Right kidney (tissue), 1 donor: ENCODE measurements at regions not wholly inside any gene's neighbourhood (a gene's known extent, or its start where the extent isn't known, plus 50 kb on each side); places are given as distances from the start of the nearest gene placed in this dataset.

Experiments
- DNase-seq: peaks from one replicate; pipeline ENCODE4 v3.0.0-alpha.2; 2016

GRCh38 chr10:35769795-35770194 is 127.7 kb upstream of the FZD8 start:
- DNase-seq, result no peak

GRCh38 chr10:35768731-35769130 is 126.6 kb upstream of the FZD8 start:
- no peak for DNase-seq

- DNase-seq, result no peak
Observed at GRCh38 chr10:35768011-35768410, 125.9 kb upstream of the FZD8 start.

GRCh38 chr10:35765996-35766395 is 123.9 kb upstream of the FZD8 start:
- DNase-seq, result no peak

- DNase-seq, result peak; percentile 49
Observed at GRCh38 chr10:35765066-35765527, 123.0 kb upstream of the FZD8 start.

- no peak for DNase-seq
Observed at GRCh38 chr10:35762311-35763030, 120.4 kb upstream of the FZD8 start.

GRCh38 chr10:35758076-35758475 is 116.0 kb upstream of the FZD8 start:
- no peak for DNase-seq

- DNase-seq, result no peak
Observed at GRCh38 chr10:35754519-35754918, 112.4 kb upstream of the FZD8 start.

- no peak for DNase-seq
Observed at GRCh38 chr10:35752469-35753461, 110.7 kb upstream of the FZD8 start.

GRCh38 chr10:35751347-35751746 is 109.3 kb upstream of the FZD8 start:
- no peak for DNase-seq

GRCh38 chr10:35749230-35749629 is 107.1 kb upstream of the FZD8 start:
- no peak for DNase-seq

- DNase-seq, result no peak
Observed at GRCh38 chr10:35745617-35746403, 103.7 kb upstream of the FZD8 start.

- DNase-seq, result no peak
Observed at GRCh38 chr10:35743851-35744250, 101.8 kb upstream of the FZD8 start.

GRCh38 chr10:35743351-35743750 is 101.3 kb upstream of the FZD8 start:
- no peak for DNase-seq

GRCh38 chr10:35739998-35740397 is 97.9 kb upstream of the FZD8 start:
- DNase-seq, result no peak

GRCh38 chr10:35735412-35735811 is 93.3 kb upstream of the FZD8 start:
- DNase-seq, result no peak

GRCh38 chr10:35731828-35732227 is 89.7 kb upstream of the FZD8 start:
- DNase-seq, result no peak

- DNase-seq, result no peak
Observed at GRCh38 chr10:35728341-35728740, 86.2 kb upstream of the FZD8 start.

- no peak for DNase-seq
Observed at GRCh38 chr10:35726846-35727245, 84.8 kb upstream of the FZD8 start.

- no peak for DNase-seq
Observed at GRCh38 chr10:35723992-35724391, 81.9 kb upstream of the FZD8 start.

- no peak for DNase-seq
Observed at GRCh38 chr10:35723059-35723458, 81.0 kb upstream of the FZD8 start.

- DNase-seq, result no peak
Observed at GRCh38 chr10:35722636-35723035, 80.5 kb upstream of the FZD8 start.

- no peak for DNase-seq
Observed at GRCh38 chr10:35722226-35722625, 80.1 kb upstream of the FZD8 start.
